Activated T-helper 1 cell treated with Interleukin-2 at 50 U/mL for 16 hours (primary cell): ENCODE measurements at regions not wholly inside any gene's neighbourhood (a gene's known extent, or its start where the extent isn't known, plus 50 kb on each side); places are given as distances from the start of the nearest gene placed in this dataset.
"Not testable (repeated sequence)": the region's sequence is repeated elsewhere in the genome, so short reads cannot be mapped to it uniquely, and the experiment has no call there.

Experiments
- DNase-seq: peaks from one replicate; pipeline ENCODE4 v3.0.0-alpha.2; 2020; ENCODE audit warnings: low read depth

DNA sequence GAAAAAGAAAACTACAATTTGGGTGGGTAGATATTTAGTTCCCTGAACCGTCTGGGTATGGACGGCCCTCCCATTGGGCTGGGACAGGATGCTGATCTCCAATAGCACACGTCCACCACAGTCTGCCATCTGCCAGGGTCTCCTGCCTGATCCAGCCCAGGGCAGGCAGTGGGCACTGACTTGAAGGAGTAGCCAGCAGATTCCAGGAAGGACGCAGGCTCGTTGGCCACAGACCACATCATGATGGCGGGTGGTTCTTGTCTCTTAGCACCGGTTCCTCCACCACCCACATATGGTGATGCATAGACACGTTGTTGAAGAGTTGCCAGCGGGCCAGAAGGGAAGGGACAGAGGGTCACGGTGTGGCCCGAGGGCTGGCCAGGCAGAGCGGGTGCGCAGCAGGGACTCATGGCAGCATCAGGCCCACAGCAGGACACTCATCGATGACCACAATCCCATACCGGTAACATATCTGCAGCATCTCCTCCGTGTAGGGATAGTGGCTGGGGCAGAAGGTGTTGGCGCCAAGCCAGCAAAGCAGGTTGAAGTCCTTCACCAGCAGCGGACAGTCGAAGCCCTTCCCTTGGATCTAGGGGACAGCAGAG, 155.8 kb upstream of the FAM174A start:
- DNase-seq = not testable (repeated sequence)

DNA sequence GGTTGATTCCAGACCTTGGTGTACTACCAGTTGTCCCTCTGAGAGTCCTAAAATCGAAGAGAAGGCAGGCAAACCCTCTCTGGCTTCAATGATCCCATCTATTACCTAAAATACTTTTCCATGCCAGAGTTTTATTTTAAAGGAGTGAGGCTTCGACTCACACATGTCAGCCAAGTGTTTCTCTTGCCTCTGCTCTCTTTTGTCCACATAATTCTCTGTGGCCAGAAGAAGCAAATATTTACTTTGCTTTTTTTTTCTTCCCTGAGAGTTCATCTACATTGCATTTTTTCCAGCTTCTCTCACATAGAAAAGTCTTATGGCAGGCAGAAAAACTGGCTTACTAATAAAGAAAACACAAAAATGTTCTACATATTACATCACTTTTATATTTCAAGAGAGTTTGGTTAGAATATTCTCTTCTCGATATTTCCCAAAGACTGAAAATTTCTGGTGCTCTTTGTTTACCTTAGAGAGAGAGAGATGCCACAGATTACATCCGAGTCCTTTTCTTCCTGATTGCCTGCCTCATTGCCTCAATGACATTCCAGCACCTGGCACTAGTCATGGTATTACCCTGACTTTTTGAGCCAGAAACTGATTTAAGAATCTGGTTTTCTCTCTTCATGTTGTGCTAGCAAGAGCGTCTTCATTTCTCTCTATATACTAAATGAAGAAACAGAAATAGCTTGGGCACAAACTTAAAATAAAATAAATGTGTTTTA, 170.3 kb upstream of the FAM174A start:
- DNase-seq = not testable (repeated sequence)

DNA sequence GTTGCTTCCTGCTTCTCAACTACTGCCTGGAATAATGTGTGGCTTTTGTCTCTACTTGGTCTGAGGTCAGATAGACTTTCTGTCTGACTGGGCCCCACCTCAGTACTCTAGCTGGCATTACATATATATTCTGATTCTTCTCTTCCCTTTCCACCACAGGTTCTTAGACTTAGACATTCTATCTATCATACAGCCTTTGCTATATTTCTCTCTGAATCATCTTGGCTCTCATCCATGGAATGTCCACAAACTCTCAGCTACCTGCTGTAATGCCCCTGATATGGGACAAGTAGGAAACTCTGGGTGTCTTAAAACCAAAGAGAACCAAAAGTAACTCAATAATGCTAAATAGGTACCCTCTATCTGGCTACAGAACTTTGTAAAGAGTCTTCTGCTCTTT, 170.8 kb upstream of the FAM174A start:
- DNase-seq = not testable (repeated sequence)

GRCh38 chr5:100359998-100360397, 175.2 kb upstream of the FAM174A start:
- not testable (repeated sequence) for DNase-seq

DNA sequence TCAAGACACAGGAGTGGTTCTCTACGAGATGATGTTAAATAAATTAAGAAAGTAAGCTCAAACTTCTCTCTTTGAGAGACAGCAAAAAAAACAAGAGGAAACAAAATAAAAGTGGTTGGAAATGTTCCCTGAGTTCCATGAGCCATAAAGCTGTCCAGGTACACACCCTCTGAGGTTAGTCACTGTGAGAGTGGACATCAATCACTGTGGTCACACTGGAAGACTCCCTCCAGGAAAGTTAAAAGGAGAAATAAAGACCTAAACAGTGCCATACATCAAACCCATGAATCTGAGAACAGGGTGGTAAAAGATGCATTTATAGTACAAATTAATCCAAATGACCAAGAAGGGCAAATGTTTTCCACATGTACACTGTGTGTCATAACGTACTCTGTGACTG, 188.9 kb upstream of the FAM174A start:
- not testable (repeated sequence) for DNase-seq

DNA sequence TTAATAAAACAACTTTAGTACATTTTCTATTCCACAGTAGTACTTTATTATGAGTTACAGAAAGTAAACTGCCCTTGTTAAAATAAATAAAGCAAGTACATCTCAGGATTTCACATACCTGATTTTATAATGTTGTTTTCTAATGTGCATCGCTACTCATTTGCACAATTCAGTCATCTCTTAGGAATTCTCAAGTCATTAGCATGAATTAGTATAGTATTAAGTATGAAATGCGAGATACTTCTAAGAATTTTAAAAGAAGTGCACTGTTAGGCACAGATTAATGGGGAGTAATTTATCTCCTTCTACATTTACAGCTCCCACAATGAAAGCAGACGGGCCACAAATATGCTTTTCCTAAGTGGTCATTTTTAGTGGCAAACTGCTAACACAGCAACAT, 193.7 kb upstream of the FAM174A start:
- DNase-seq = not testable (repeated sequence)

DNA sequence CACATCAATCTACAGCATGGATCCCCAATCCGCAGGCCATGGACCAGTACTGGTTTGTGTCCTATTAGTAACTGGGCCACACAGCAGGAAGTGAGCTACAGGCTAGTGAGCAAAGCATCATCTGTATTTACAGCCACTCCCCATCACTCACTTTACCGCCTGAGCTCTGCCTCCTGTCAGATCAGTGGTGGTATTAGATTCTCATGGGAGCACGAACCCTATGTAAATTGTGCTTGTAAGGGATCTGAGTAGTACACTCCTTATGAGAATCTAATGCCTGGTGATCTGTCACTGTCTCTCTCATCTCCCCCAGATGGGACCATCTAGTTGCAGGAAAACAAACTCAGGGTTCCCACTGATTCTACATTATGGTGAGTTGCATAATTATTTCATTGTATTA, 212.7 kb upstream of the FAM174A start:
- DNase-seq = no peak

GRCh38 chr5:100319885-100320284, 215.3 kb upstream of the FAM174A start:
- no peak for DNase-seq

- no peak for DNase-seq
Measured at GRCh38 chr5:100313657-100314056, 221.5 kb upstream of the FAM174A start.

DNA sequence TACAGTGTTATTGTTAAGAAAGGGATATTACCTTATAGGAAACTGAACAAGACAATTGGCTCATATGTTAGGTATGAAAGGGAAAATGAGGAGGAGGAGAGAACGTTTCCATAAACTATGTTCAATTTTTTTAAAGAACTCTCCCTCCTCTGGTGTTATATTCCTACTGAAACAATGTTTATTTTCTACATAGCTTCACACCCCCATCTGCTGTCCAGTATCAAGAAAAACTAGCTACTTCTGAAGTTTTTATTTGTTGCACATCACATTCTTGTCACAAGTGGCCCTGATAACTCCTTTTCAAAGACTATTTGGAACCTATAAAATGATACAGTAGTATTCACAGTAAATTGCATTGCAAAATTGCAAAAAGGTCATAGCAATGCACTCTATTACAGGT, 223.4 kb upstream of the FAM174A start:
- DNase-seq = no peak

DNA sequence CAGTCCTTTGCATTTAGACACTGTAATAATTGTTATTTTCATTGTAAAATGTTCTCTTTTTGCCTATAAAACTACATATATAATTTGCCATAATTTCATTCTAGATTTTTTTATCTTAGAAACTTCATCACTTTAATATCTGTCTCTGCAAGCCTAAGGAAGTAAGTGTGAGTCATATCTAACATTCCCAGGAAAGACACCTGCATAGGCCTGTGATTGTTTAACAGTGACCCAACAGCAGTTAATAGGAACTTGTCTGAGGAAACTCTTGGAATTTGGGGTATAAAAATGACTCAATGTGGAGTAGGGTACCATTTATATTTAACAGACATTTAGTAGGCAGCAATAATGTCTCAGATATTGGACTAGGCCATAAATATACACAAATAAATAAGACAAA, 229.2 kb upstream of the FAM174A start:
- no peak for DNase-seq

GRCh38 chr5:100303216-100303615, 232.0 kb upstream of the FAM174A start:
- no peak for DNase-seq

DNA sequence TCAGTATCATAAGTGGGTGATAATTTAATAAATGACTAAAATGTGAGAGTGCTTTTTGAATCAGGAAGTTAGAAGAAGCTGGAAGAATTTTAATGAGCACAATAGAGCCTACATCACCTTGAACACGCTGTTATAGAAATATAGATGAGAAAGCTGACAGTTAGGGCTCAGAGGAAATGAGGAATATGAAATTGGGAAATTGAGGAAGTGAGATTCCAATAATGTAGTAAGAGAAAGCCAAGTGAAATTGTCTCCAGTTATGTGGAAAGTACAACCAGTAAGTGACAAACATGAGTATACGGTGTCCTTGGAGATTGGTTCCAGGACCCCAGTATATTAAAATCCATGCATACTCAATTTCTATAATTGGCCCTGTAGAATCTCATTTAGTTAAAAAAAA, 235.9 kb upstream of the FAM174A start:
- DNase-seq = no peak

- DNase-seq = no peak
Measured at GRCh38 chr5:100276071-100276470, 259.1 kb upstream of the FAM174A start.

GRCh38 chr5:100275631-100276030, 259.5 kb upstream of the FAM174A start:
- DNase-seq = no peak

GRCh38 chr5:100273846-100274580, 261.2 kb upstream of the FAM174A start:
- no peak for DNase-seq

DNA sequence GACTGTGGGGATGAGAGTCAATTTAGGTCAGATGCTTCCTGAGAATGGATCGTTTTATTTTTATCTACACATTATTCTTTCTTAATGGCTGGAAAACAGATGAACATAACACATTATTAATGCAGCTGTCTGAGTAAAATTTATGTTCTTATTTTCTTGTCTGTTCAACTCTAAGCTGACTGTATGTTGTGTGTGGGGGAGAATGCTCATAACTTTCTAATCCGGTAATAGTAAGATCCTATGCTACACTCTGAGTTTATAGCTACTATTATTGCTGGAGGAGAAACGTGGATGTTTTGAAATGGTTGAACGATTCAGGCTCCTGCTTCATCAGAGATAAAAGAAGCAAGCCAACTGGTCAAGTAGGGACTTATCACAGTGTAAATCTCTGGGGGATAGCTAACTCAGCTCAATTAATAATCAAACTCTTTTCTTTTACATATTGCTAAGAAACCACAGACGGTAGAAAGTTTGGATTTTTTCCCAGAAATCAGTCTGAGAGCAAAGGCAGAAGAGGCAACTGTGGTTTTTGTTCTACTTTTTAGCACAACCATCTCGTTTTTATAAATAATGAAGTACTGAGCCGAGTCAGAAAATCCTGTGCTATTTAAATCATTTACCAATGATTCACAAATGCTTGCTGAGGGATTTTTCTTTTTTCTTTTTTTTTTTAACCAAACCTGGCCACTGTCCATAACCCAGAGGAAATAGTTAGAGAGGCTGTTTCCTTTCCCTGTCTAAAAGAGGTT, 265.0 kb upstream of the FAM174A start:
- no peak for DNase-seq

DNA sequence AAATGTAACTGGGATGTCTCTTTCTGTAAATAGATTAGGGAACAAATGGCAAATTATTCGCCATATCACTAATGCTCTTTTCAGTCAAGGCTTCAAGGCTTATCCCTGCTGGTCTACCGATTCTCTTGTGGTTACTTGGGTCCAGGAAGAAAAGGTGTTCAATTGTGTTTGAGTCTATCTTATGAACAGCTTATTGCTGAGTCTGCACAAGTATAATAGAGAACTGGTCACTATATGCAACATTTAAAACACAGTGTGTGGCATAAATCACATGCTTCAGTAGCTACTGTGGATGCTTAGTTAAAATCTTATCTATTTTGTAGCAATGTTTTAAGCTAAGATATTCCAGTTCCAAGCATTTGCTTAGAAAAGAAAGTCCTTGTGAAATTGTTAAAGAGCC, 274.2 kb upstream of the FAM174A start:
- DNase-seq = no peak

DNA sequence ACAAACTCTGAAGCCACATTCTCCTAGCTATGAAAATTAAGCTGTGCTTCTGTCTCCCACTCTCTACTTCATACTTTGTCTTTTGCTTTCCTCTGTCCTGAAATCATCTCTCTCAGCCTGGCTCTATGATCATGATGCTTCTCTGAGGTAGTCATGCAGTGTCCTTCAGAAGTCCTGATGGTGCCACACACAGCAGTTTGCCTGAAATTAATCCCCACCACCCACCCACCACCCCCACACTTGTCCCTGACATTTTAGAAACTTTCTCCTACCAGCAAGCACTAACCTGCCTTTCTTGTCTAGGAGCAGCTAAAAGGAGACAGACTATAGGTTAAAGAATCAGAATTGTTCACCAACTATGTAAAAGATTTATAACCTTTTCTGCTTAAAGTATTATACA, 282.2 kb upstream of the FAM174A start:
- DNase-seq = no peak

- DNase-seq = no peak
Measured at GRCh38 chr5:100252037-100252436, 283.1 kb upstream of the FAM174A start.

- DNase-seq = no peak
Measured at GRCh38 chr5:100249884-100250269, 285.3 kb upstream of the FAM174A start.

DNA sequence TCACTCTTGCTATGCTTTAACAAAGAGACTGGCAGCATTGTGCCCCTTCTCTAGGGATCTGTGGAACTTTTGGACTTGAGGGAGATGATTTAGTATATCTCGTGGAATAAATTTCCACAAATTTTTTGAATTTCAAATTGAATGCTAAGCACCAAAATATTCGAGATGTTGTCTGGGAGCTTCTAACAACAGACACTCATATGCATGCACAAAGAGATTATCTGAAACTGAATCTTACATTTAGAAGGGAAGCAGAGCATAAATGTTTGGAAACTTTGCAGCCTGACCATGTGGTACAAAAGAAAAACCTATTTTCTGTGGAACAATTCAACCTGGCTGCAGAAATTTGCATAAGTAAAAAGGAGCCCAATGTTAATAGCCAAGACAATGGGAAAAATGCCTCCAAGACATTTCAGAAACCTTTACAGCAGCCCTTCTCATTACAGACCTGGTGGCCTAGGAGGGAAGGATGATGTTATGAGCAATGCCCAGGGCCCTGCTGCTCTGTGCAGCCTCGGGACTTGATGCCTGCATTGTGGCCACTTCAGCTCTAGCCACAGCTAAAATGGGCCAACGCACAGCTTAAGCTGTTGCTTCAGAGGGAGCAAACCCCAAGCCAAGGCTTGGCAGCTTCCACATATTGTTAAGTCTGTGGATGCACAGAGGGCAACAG, 285.8 kb upstream of the FAM174A start:
- no peak for DNase-seq
